Smooth muscle cell (in vitro differentiated cells): ENCODE measurements at regions not wholly inside any gene's neighbourhood (a gene's known extent, or its start where the extent isn't known, plus 50 kb on each side); places are given as distances from the start of the nearest gene placed in this dataset.

Experiments used
- DNase-seq: peaks from one replicate; lab custom pipeline; 2025; ENCODE audit not compliant: unreplicated experiment; lab: John Stamatoyannopoulos, UW
- H2AFZ ChIP-seq: fragments of 200-600 bp; sonication (generic); 2 replicates; pipeline ENCODE4 v1.6.0; 2016; ENCODE audit warnings: antibody characterized with exemption, low read depth, mild to moderate bottlenecking
- H3F3A ChIP-seq: fragments of 200-600 bp; sonication (generic); 2 replicates; pipeline ENCODE4 v1.6.0; 2017; ENCODE audit warnings: antibody characterized with exemption, low read depth
- H3K27ac ChIP-seq: fragments of 200-600 bp; sonication (generic); 2 replicates; pipeline ENCODE4 v1.5.1; 2016; ENCODE audit warnings: low read depth, mild to moderate bottlenecking
- H3K27me3 ChIP-seq: fragments of 200-600 bp; sonication (generic); 2 replicates; pipeline ENCODE4 v1.6.1; 2016; ENCODE audit warnings: low read depth, mild to moderate bottlenecking
- H3K36me3 ChIP-seq: fragments of 200-600 bp; sonication (generic); 2 replicates; pipeline ENCODE4 v1.5.1; 2016; ENCODE audit warnings: low read depth
- H3K4me1 ChIP-seq: fragments of 200-600 bp; sonication (generic); 2 replicates; pipeline ENCODE4 v1.5.1; 2016; ENCODE audit warnings: low read depth
- H3K4me2 ChIP-seq: fragments of 200-600 bp; sonication (generic); 2 replicates; pipeline ENCODE4 v1.6.0; 2016; ENCODE audit warnings: mild to moderate bottlenecking
- H3K4me3 ChIP-seq: fragments of 200-600 bp; sonication (generic); 2 replicates; pipeline ENCODE4 v1.5.1; 2016; ENCODE audit warnings: mild to moderate bottlenecking
- H3K79me2 ChIP-seq: fragments of 200-600 bp; sonication (generic); 2 replicates; pipeline ENCODE4 v1.6.0; 2016; ENCODE audit warnings: low read depth, mild to moderate bottlenecking
- H3K9ac ChIP-seq: fragments of 200-600 bp; sonication (generic); 2 replicates; pipeline ENCODE4 v1.6.0; 2016; ENCODE audit warnings: low read depth
- H3K9me3 ChIP-seq: fragments of 200-600 bp; sonication (generic); replicated peaks from 2 replicates; pipeline ENCODE4 v1.5.1; 2016; ENCODE audit warnings: low read depth
- H4K20me1 ChIP-seq: fragments of 200-600 bp; sonication (generic); 2 replicates; pipeline ENCODE4 v1.6.0; 2016; ENCODE audit warnings: low read depth
- WGBS: methylation state at CpG from one replicate; pipeline ENCODE4 v1.1.7; 2016; ENCODE audit warnings: low lambda C conversion rate; 5-methylcytosine and 5-hydroxymethylcytosine counted together
- TF ChIP-seq, protein P1 (sequence below): fragments of 200-600 bp; sonication (generic); IDR thresholded peaks from 2 replicates; pipeline ENCODE4 v1.5.1; 2017; ENCODE audit warnings: borderline replicate concordance, mild to moderate bottlenecking, antibody characterized with exemption; ENCODE audit not compliant: insufficient read depth, poor library complexity, severe bottlenecking

DNA sequence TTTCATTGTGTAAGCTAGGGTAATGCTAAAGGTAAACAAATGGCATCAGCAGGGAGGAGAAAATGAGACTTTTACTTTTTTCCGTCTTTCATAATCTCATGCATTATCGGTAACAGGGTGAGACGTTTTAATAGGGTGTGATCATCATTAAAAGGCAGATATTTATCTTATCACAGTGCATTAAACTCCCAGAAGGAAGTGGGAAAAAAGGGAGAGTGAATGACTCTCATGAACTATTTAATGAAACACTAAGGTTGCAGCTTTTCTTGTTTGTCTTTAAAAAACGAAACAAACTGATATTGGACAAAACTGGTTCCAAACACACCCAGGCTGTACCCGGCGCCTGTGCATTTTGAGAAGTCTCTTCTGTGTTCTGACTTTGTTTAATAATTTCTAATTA is 1936.8 kb upstream of the PIK3C3 start:
- Histone ChIP-seq H3K4me3 (peak overlapping the region; percentile 6), H3K9ac (no peak overlapping the region), H3K9me3 (no peaks in the 10 kb centered on the region), H3K79me2 (no peaks in the 10 kb centered on the region), H4K20me1 (no peaks in the 10 kb centered on the region), H3K4me1 (peaks cover 12% of the 10 kb centered on the region), H3K27me3 (no peaks in the 10 kb centered on the region), H3K4me2 (peak overlapping the region; percentile 55), H2AFZ (peak overlapping the region; percentile 70), H3F3A (no peaks in the 10 kb centered on the region), H3K36me3 (no peaks in the 10 kb centered on the region), H3K27ac (no peak overlapping the region)
- DNase-seq, result no peak
- TF ChIP-seq, protein P1, sequence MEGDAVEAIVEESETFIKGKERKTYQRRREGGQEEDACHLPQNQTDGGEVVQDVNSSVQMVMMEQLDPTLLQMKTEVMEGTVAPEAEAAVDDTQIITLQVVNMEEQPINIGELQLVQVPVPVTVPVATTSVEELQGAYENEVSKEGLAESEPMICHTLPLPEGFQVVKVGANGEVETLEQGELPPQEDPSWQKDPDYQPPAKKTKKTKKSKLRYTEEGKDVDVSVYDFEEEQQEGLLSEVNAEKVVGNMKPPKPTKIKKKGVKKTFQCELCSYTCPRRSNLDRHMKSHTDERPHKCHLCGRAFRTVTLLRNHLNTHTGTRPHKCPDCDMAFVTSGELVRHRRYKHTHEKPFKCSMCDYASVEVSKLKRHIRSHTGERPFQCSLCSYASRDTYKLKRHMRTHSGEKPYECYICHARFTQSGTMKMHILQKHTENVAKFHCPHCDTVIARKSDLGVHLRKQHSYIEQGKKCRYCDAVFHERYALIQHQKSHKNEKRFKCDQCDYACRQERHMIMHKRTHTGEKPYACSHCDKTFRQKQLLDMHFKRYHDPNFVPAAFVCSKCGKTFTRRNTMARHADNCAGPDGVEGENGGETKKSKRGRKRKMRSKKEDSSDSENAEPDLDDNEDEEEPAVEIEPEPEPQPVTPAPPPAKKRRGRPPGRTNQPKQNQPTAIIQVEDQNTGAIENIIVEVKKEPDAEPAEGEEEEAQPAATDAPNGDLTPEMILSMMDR, result no peak
- WGBS, result 40% methylated on average over 6 of the region's 6 CpGs

DNA sequence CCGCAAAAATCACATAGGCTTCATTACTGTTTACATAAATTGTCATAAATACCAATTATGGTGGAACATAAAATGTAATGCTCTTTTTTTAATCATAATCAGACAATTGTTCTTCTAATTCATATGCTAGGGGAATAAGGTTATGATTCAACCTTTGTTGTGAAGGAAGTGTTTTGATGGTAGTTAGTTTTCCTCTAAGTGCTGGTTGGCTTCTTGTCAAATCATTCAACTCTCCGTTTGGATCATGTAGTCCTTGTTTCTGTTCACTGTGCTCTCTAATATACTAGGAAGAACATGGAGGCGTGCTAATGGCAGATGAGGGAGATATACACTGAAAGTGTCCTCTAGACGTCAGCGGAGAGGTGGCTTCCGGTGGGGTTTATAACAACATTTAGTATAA is 1938.0 kb upstream of the PIK3C3 start:
- H3K4me1 ChIP-seq, result peaks cover 12% of the 10 kb centered on the region
- no peaks in the 10 kb centered on the region for H3K9me3 ChIP-seq
- no peak overlapping the region for H2AFZ ChIP-seq
- H3K4me2 ChIP-seq, result no peak overlapping the region
- H3K36me3 ChIP-seq, result no peaks in the 10 kb centered on the region
- 90% methylated on average over 6 of the region's 6 CpGs for WGBS
- H3F3A ChIP-seq, result no peaks in the 10 kb centered on the region
- H3K79me2 ChIP-seq, result no peaks in the 10 kb centered on the region
- H4K20me1 ChIP-seq, result no peaks in the 10 kb centered on the region
- no peaks in the 10 kb centered on the region for H3K27me3 ChIP-seq
- H3K9ac ChIP-seq, result no peak overlapping the region
- H3K27ac ChIP-seq, result no peak overlapping the region
- no peak for DNase-seq
- H3K4me3 ChIP-seq, result no peak overlapping the region
- TF ChIP-seq, protein P1, result no peak

DNA sequence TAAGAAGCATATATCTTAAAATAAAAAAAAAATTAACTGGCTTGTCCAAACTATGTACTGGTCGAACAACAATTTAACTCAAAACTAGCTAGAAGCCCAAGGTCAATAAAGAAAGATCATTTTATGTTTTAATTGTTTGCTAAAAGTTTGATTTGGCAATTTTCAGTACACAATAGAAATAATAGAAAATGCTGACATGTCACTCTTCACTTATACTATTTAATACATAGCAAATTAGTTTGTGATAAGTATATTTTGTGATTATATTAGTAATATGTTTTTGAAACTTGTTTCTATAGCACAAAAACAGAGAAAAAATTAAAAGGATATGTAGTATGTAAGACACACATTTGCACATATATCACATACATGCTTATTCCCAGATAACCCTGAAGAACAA is 1938.6 kb upstream of the PIK3C3 start:
- H3K4me2 ChIP-seq, result no peak overlapping the region
- no peak for DNase-seq
- TF ChIP-seq, protein P1, result no peak
- H3K27ac ChIP-seq, result no peak overlapping the region
- H3K4me1 ChIP-seq, result peaks cover 12% of the 10 kb centered on the region
- H3K9ac ChIP-seq, result no peak overlapping the region
- no peak overlapping the region for H2AFZ ChIP-seq
- H3K27me3 ChIP-seq, result no peaks in the 10 kb centered on the region
- H3F3A ChIP-seq, result no peaks in the 10 kb centered on the region
- no peak overlapping the region for H3K4me3 ChIP-seq
- no peaks in the 10 kb centered on the region for H3K9me3 ChIP-seq
- H4K20me1 ChIP-seq, result no peaks in the 10 kb centered on the region
- H3K79me2 ChIP-seq, result no peaks in the 10 kb centered on the region
- 92% methylated on average over 1 of the region's 1 CpG for WGBS
- H3K36me3 ChIP-seq, result no peaks in the 10 kb centered on the region

DNA sequence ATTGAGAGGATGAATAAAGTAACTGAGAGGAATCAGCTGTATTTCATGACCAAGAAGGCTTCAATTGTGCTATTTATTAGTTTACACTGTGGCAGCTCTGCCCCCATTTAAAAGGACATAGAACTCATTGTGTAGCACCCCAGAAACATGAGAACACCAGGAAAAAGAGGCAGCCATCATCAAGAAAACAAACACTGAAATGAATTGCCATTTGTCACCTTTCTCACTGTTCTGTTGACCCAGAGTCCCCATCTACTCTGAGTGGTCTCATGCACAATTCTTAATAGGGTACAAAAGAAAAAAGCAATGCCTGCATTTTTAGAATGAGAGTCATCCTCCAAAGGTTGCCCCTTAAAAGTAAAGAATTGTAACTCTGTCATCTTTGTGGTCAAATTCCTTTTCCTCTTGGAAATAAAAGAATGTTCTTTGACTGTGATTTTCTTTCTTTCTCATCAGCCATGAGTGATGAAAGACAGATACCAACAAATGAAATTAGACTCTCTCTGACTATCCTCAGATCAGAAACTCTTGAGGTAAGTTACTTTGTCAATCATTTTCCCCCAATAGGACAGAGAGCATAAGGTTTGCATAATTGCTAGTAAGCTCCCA is 1941.9 kb upstream of the PIK3C3 start:
- Histone ChIP-seq H3K36me3 (no peaks in the 10 kb centered on the region), H3K9me3 (no peaks in the 10 kb centered on the region), H3K27ac (no peak overlapping the region), H2AFZ (no peak overlapping the region), H3K9ac (no peak overlapping the region), H3K4me1 (no peaks in the 10 kb centered on the region), H4K20me1 (no peaks in the 10 kb centered on the region), H3K4me3 (no peak overlapping the region), H3F3A (no peaks in the 10 kb centered on the region), H3K27me3 (no peaks in the 10 kb centered on the region), H3K4me2 (no peak overlapping the region), H3K79me2 (no peaks in the 10 kb centered on the region)
- TF ChIP-seq, protein P1, result no peak
- no peak for DNase-seq
